ENCODE measurements at regions not wholly inside any gene's neighbourhood (a gene's known extent, or its start where the extent isn't known, plus 50 kb on each side); places are given as distances from the start of the nearest gene placed in this dataset.

DNA sequence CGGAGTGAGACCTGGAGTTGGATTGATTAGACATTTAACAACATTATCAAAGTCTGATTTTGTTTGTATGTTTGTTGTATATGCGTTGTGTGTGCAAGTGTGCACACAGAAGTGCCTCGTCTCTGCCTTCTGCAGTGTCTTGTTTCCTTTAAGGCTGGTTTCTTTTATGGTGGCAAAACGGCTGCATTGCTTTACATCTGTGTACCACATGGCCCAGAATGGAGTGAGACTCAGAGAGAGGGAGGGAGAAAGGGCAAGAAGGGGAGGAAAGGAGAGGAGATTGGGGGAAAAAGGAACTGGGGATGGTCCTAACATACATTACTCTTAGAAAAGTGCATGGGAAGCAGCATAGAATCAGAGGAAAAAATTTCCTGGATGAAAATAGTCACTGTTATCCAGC is 99.7 kb upstream of the WLS start:
- no peak for DNase-seq (ENCODE audit: extremely low read depth, low read depth, low spot score)

- DNase-seq (ENCODE audit: extremely low read depth, low read depth, low spot score): peak; percentile 69
Observed at GRCh38 chr1:68331117-68331865, 99.0 kb upstream of the WLS start.

- DNase-seq (ENCODE audit: extremely low read depth, low read depth, low spot score): no peak
Observed at GRCh38 chr1:68330391-68330790, 98.1 kb upstream of the WLS start.

DNA sequence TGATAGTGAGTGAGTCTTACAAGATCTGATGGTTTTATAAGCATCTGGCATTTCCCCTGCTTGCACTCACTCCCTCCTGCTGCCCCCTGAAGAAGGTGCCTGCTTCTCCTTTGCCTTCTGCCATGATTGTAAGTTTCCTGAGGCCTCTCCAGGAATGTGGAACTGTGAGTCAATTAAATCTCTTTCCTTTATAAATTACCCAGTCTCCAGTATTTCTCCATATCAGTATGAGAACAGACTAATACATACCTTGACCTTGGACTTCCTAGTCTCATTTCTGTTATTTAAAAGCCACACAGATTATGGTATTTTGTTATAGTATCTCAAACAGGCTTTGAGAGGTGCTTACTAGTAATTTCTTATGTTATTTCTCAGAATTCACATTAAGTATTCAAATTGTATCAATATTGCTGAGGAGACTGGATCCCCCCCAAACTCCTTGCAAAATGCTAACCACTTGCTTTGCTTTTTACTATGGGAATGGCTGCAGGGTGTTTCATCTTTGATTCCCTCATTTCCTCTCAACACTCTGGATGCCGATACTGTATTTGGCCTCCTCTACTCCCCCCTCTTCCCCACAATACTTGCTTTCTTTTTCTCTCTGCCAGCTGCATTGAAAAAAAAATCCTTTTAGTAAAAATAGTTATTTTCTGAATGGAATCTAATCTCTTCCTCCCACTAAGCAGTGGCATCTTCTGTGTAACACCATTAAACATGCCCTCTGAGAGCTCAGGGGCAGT is 96.9 kb upstream of the WLS start:
- DNase-seq (ENCODE audit: extremely low read depth, low read depth, low spot score): no peak

- no peak for DNase-seq (ENCODE audit: extremely low read depth, low read depth, low spot score)
Observed at GRCh38 chr1:68328490-68328889, 96.2 kb upstream of the WLS start.

DNA sequence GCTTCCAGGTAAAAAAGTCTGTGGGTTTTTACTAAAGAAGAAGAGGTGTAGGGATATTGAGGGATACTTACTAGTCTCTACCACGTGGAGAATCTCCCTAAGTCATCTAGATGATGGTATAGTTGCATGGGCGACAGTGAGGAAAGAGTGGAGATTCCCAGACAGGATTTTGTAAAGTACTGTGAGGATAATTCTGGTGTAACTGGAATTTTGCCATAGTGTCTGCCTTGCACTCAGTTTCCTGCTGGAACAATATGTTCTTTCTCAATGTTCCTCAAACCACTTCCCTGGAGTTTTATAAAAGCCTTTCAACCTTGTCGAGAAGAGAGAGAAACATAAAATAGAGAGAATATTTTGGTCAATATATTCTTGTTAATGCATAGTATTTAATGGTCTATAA is 95.1 kb upstream of the WLS start:
- no peak for DNase-seq (ENCODE audit: extremely low read depth, low read depth, low spot score)

- no peak for DNase-seq (ENCODE audit: extremely low read depth, low read depth, low spot score)
Observed at GRCh38 chr1:68326481-68326880, 94.2 kb upstream of the WLS start.

DNA sequence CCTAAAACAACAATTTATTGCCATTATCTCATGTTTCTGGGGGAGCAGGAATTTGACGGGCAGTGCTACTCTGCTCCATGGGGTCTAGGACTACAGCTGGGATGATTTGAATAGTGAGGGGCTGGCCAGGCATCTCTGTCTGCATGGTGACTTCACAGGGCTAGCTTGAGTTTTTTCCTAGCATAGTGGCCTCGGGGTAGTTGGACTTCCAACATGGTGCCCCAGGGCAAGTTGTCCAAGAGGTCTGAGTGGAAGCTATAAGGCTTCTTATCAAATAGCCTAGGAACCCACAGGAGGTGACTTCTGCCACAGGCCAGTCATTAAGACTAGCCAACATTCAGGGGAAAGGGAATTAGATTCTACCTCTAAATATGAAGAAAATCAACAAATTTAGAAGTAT is 92.0 kb upstream of the WLS start:
- no peak for DNase-seq (ENCODE audit: extremely low read depth, low read depth, low spot score)

DNA sequence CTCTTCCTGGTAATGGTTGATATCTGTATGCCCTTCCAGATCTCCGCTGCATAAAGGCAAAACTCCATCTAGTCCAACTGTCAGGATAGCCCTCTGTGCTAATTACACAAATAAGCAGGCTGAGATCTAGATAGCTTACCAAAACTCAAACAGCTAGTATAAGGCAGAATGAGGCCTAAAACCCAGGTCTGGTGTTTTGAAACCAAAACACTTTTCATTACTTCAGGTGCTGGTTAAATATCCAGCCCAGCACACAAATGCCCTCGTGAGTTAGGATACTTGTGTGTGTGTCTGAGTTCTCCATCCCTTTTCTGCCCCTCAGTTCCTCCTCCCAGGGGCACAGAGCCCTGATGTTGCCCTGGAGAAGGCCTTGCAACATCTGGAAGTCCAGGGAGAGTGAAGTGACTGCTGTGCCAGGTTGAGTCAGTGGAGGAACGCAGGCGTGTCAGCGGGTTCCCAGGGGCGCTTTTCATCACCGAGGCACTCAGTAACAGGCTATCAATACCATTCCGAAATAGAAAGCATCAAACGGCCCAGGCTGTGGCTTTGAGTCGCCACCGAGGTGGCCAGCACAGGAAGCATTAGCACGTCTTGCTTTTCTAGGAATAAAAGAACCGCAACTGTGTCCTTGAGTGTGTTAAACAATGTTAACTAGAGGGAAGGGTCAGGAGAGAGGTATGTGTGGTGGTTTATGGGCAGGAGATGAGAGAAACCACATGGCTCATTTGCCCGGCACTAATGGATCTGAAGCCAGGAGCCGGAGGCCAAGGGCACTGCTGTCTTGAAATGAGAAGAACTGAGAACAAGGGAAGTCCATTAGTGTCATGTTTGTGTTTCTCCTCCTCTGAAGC is 90.7 kb upstream of the WLS start:
- DNase-seq (ENCODE audit: extremely low read depth, low read depth, low spot score): no peak

DNA sequence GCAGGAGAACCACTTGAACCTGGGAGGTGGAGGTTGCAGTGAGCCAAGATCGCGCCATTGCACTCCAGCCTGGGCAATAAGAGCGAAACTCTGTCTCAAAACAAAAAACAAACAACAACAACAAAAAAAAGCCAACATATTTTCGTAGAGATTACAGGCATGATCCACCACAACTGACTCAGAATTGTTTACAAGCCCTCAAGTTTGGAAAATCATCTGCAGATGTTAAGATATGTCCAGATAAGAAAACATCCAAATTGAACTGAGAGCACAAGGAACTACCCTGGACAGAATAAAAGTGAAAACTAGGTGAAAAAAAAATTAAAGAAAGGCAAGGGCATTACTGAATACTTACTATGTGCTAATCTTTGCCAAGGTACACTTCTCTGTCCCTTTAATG is 89.8 kb upstream of the WLS start:
- no peak for DNase-seq (ENCODE audit: extremely low read depth, low read depth, low spot score)

DNA sequence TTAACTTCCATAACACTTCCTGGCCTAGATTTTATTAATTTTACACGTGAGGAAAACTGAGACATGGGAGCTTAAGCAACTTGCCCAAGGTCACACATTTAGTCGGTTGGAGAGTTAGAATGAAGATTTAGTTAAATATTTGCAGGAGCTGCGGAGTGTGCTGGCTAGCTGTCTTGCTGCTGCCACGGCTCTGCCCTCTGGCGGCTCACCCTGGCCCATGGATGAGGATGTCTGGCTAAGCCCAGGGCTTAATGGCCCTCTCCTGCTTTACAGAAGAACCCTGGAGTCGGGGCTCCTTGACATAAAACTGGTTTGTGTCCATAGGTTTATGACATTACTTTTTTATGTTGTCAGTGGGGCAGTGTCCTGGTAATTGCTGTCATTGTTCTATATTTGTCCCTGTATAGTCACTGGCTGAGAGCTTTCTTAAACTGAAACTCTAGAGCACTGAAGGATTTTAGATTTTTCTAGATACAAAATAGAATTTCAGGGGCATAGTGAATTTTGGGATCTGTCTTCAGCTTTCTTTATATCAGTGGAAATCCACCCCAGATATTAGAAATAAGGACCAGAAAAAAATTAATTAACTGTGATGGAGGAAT is 88.9 kb upstream of the WLS start:
- peak; percentile 10 for DNase-seq (ENCODE audit: extremely low read depth, low read depth, low spot score)

- DNase-seq (ENCODE audit: extremely low read depth, low read depth, low spot score): no peak
Observed at GRCh38 chr1:68320349-68320748, 88.0 kb upstream of the WLS start.

DNA sequence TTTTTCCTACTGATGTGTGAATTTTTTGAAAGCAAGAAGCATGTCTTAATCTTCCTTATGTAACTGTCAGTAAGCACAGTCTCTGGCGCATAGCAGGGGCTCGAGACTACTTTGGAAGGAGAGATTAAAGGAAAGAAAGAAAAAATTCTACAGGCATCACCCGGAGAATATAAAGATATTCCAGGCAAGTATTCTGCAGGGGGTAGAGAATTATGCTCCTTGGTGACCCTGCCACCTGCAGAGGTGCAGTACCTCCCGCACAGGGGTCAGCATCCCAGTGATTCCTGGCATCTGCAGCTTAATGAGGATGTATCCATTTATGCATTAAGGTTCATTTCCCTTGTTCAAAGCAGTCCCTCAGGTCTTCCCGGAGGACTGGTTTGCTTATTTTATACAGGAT is 87.6 kb upstream of the WLS start:
- no peak for DNase-seq (ENCODE audit: extremely low read depth, low read depth, low spot score)

GRCh38 chr1:68317543-68317942 is 85.2 kb upstream of the WLS start:
- DNase-seq (ENCODE audit: extremely low read depth, low read depth, low spot score): no peak

DNA sequence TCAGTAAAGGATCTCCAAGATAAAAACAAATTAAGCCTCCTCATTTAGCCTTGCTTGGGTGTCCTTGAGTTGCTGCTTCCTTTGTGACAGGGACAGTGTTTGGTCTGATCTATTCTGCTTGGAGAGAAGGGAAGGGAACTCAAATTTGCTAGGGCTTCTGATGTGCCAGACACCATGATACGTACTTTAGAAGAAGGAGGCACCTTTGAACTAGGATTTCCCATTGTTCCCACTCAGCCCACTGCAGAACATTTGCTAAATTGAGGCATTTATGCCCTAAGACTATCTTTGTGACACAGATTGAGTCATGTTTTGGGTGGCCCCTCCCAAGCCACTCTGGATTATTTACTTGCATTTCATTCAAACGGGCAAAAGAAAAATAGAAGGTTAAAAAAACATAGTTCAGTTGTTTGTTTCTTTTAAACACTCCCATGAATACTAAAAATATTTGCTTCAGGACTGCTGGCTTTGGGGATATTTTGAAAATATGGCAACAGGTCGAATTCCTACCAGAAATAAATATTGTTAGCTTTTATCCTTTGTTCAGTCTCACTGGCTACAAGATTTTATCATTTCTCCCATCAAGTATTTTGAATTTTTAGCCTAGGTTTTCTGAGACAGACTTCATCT is 81.9 kb upstream of the WLS start:
- DNase-seq (ENCODE audit: extremely low read depth, low read depth, low spot score): no peak

DNA sequence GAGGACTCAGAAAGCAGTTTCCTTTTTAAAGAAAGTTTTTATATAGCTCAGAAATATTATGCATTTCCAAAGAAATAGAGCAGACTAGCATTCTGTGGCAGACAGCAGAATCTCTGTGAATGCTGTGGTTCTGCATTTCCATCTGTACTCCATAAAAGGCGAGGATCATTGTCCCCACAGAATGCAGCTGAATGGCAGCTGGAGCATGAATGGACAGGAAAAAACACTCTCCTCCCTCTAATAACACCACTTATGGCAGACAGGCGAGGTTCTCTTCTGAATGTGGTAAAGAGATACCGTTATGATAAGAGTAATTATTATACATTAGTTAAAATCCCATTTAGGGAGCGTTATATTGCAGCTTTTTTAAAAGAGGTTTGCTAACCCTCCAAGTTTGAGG is 81.4 kb upstream of the WLS start:
- DNase-seq (ENCODE audit: extremely low read depth, low read depth, low spot score): no peak

GRCh38 chr1:68308034-68308433 is 75.7 kb upstream of the WLS start:
- DNase-seq (ENCODE audit: extremely low read depth, low read depth, low spot score): no peak

- DNase-seq (ENCODE audit: extremely low read depth, low read depth, low spot score): no peak
Observed at GRCh38 chr1:68307378-68307787, 75.1 kb upstream of the WLS start.

DNA sequence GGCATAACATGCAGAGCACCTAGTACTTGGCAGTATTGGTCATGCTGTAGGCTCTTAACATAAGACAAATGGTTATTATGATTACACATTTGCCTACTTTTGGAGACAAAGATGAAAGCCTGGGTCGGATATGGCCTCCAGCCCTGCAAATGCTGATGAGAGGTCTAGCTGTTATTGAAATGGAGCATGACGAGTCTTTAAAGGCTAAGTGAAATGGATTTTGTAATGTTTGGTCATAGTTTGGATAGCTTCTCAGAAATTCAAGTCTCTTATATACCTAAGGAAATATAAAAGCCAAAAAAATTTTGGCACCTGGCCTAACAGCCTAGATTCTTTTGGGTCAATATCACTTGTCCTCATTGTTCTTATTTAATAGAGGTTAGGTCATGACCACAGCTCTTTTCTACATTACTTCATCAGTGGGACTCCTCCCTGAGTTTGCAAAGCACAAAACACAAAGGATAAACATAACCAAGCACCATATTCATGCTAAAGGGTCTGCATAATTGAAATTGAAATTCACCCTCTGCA is 69.2 kb upstream of the WLS start:
- no peak for DNase-seq (ENCODE audit: extremely low read depth, low read depth, low spot score)

GRCh38 chr1:68294367-68295066 is 62.2 kb upstream of the WLS start:
- no peak for DNase-seq (ENCODE audit: extremely low read depth, low read depth, low spot score)
